COLO829 (cell line): ENCODE measurements at regions not wholly inside any gene's neighbourhood (a gene's known extent, or its start where the extent isn't known, plus 50 kb on each side); places are given as distances from the start of the nearest gene placed in this dataset.

Experiments used
- DNase-seq: peaks from one replicate; pipeline ENCODE4 v3.0.0; 2012; ENCODE audit warnings: low spot score

- no peak for DNase-seq
Measured at GRCh38 chr15:94053626-94054025, 177.7 kb upstream of the MCTP2 start.

- DNase-seq, result peak; percentile 73
Measured at GRCh38 chr15:94052711-94053110, 178.7 kb upstream of the MCTP2 start.

- DNase-seq, result no peak
Measured at GRCh38 chr15:94047566-94047965, 183.8 kb upstream of the MCTP2 start.

- DNase-seq, result peak; percentile 62
Measured at GRCh38 chr15:94042180-94042928, 189.0 kb upstream of the MCTP2 start.

- DNase-seq, result no peak
Measured at GRCh38 chr15:94041746-94042145, 189.6 kb upstream of the MCTP2 start.

- DNase-seq, result no peak
Measured at GRCh38 chr15:94040541-94041248, 190.7 kb upstream of the MCTP2 start.

- DNase-seq, result no peak
Measured at GRCh38 chr15:94036156-94036555, 195.2 kb upstream of the MCTP2 start.

- DNase-seq, result no peak
Measured at GRCh38 chr15:94033683-94034020, 197.7 kb upstream of the MCTP2 start.

- DNase-seq, result no peak
Measured at GRCh38 chr15:94033014-94033682, 198.2 kb upstream of the MCTP2 start.

GRCh38 chr15:94032571-94032970, 198.8 kb upstream of the MCTP2 start:
- DNase-seq, result no peak

GRCh38 chr15:94031072-94031471, 200.3 kb upstream of the MCTP2 start:
- no peak for DNase-seq

- no peak for DNase-seq
Measured at GRCh38 chr15:94029495-94029894, 201.9 kb upstream of the MCTP2 start.

GRCh38 chr15:94028809-94029208, 202.6 kb upstream of the MCTP2 start:
- DNase-seq, result no peak

- DNase-seq, result no peak
Measured at GRCh38 chr15:94028121-94028520, 203.2 kb upstream of the MCTP2 start.

GRCh38 chr15:94027581-94027980, 203.8 kb upstream of the MCTP2 start:
- DNase-seq, result no peak

GRCh38 chr15:94026458-94027304, 204.7 kb upstream of the MCTP2 start:
- peak; percentile 92 for DNase-seq

GRCh38 chr15:94023531-94023930, 207.8 kb upstream of the MCTP2 start:
- DNase-seq, result no peak

- peak; percentile 59 for DNase-seq
Measured at GRCh38 chr15:94021621-94022320, 209.6 kb upstream of the MCTP2 start.

- no peak for DNase-seq
Measured at GRCh38 chr15:94019062-94019461, 212.3 kb upstream of the MCTP2 start.

- DNase-seq, result no peak
Measured at GRCh38 chr15:94015324-94015723, 216.0 kb upstream of the MCTP2 start.
